ENCODE measurements at regions not wholly inside any gene's neighbourhood (a gene's known extent, or its start where the extent isn't known, plus 50 kb on each side); places are given as distances from the start of the nearest gene placed in this dataset.
A peak's percentile ranks its signal among the peaks of the same experiment; 100 is the strongest.
"Not testable (repeated sequence)": the region's sequence is repeated elsewhere in the genome, so short reads cannot be mapped to it uniquely, and the experiment has no call there.

GRCh38 chr1:190667914-190668313 lies 190.2 kb upstream of the BRINP3 start:
- DNase-seq (ENCODE audit: low read depth), result no peak

- DNase-seq (ENCODE audit: low read depth), result peak; percentile 5
Observed at GRCh38 chr1:190679044-190679443, 201.4 kb upstream of the BRINP3 start.

GRCh38 chr1:190679454-190679853 lies 201.8 kb upstream of the BRINP3 start:
- peak; percentile 12 for DNase-seq (ENCODE audit: low read depth)

- no peak for DNase-seq (ENCODE audit: low read depth)
Observed at GRCh38 chr1:190679983-190680382, 202.3 kb upstream of the BRINP3 start.

GRCh38 chr1:190685676-190686075 lies 208.0 kb upstream of the BRINP3 start:
- DNase-seq (ENCODE audit: low read depth), result no peak

GRCh38 chr1:190688096-190688495 lies 210.4 kb upstream of the BRINP3 start:
- no peak for DNase-seq (ENCODE audit: low read depth)

- not testable (repeated sequence) for DNase-seq (ENCODE audit: low read depth)
Observed at GRCh38 chr1:190698488-190698887, 220.8 kb upstream of the BRINP3 start.

GRCh38 chr1:190699165-190699564 lies 221.5 kb upstream of the BRINP3 start:
- DNase-seq (ENCODE audit: low read depth), result no peak

GRCh38 chr1:190708418-190709057 lies 230.9 kb upstream of the BRINP3 start:
- no peak for DNase-seq (ENCODE audit: low read depth)

- DNase-seq (ENCODE audit: low read depth), result no peak
Observed at GRCh38 chr1:190711069-190711468, 233.4 kb upstream of the BRINP3 start.

- DNase-seq (ENCODE audit: low read depth), result no peak
Observed at GRCh38 chr1:190717055-190717454, 239.4 kb upstream of the BRINP3 start.

- no peak for DNase-seq (ENCODE audit: low read depth)
Observed at GRCh38 chr1:190736971-190737590, 259.4 kb upstream of the BRINP3 start.

- DNase-seq (ENCODE audit: low read depth), result no peak
Observed at GRCh38 chr1:190738317-190738716, 260.7 kb upstream of the BRINP3 start.

GRCh38 chr1:190739926-190740325 lies 262.3 kb upstream of the BRINP3 start:
- no peak for DNase-seq (ENCODE audit: low read depth)

- DNase-seq (ENCODE audit: low read depth), result no peak
Observed at GRCh38 chr1:190747704-190748103, 270.0 kb upstream of the BRINP3 start.

GRCh38 chr1:190752131-190752530 lies 274.5 kb upstream of the BRINP3 start:
- DNase-seq (ENCODE audit: low read depth), result no peak

GRCh38 chr1:190754666-190755065 lies 277.0 kb upstream of the BRINP3 start:
- DNase-seq (ENCODE audit: low read depth), result peak; percentile 1

- DNase-seq (ENCODE audit: low read depth), result no peak
Observed at GRCh38 chr1:190759807-190760206, 282.1 kb upstream of the BRINP3 start.

- no peak for DNase-seq (ENCODE audit: low read depth)
Observed at GRCh38 chr1:190762325-190762724, 284.7 kb upstream of the BRINP3 start.

- DNase-seq (ENCODE audit: low read depth), result no peak
Observed at GRCh38 chr1:190792873-190793272, 315.2 kb upstream of the BRINP3 start.

- DNase-seq (ENCODE audit: low read depth), result no peak
Observed at GRCh38 chr1:190807629-190808028, 330.0 kb upstream of the BRINP3 start.

- DNase-seq (ENCODE audit: low read depth), result no peak
Observed at GRCh38 chr1:190808035-190808434, 330.4 kb upstream of the BRINP3 start.

- DNase-seq (ENCODE audit: low read depth), result no peak
Observed at GRCh38 chr1:190809312-190809711, 331.6 kb upstream of the BRINP3 start.
